ENCODE measurements at regions not wholly inside any gene's neighbourhood (a gene's known extent, or its start where the extent isn't known, plus 50 kb on each side); places are given as distances from the start of the nearest gene placed in this dataset.

DNA sequence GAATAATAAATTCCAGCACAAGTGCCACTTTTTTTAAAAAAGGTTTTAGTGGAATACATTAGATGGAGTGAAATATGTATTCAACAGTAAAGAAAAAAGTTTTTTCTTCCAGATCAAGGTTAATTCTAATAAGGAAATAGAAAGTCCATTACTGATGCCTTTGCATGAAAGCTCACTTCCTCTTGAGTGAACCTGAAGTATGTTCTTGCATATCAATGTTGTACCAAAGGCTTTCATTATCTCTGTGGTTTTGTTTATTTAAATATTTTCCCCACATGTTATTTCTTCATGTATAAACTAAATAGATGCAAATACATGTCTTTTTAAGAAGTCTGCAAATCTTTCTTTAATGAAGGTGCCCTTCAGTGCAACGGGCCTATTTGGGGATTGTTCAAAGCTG is 307.9 kb downstream of the C4orf33 start:
- Mint-ChIP-seq H3K27ac (no peak overlapping the region), H3K9me3 (peaks cover 17% of the 10 kb centered on the region), H3K36me3 (no peaks in the 10 kb centered on the region), H3K4me1 (no peaks in the 10 kb centered on the region), H3K27me3 (ENCODE audit: low read depth) (no peaks in the 10 kb centered on the region), H3K4me3 (no peak overlapping the region)
- TF ChIP-seq, protein P1, sequence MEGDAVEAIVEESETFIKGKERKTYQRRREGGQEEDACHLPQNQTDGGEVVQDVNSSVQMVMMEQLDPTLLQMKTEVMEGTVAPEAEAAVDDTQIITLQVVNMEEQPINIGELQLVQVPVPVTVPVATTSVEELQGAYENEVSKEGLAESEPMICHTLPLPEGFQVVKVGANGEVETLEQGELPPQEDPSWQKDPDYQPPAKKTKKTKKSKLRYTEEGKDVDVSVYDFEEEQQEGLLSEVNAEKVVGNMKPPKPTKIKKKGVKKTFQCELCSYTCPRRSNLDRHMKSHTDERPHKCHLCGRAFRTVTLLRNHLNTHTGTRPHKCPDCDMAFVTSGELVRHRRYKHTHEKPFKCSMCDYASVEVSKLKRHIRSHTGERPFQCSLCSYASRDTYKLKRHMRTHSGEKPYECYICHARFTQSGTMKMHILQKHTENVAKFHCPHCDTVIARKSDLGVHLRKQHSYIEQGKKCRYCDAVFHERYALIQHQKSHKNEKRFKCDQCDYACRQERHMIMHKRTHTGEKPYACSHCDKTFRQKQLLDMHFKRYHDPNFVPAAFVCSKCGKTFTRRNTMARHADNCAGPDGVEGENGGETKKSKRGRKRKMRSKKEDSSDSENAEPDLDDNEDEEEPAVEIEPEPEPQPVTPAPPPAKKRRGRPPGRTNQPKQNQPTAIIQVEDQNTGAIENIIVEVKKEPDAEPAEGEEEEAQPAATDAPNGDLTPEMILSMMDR (IDR thresholded peaks at IDR 0.05; ENCODE audit: unreplicated experiment) = no peak
- no peak for DNase-seq (ENCODE audit: low spot score in 2 of 2, unreplicated experiment in 2 of 2)

DNA sequence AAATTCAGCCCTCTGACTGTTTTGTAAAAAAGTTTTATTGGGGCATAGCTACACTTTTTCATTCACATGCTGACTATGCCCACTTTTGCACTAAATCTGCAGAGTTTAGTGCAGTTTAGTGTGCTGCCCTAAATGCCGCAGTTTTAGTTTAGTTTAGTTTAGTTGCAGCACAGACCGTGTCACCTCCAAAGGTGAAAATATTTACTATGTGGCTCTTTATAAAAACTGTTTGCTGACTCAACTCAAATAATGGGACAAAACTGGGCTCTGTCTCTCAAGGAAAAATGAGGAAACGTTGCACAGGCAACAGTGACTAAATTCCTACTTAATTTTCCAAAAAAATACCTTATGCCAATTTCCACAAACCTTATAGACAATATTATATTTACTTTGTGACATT is 314.2 kb downstream of the C4orf33 start:
- H3K4me1 Mint-ChIP-seq = no peaks in the 10 kb centered on the region
- no peak overlapping the region for H3K27ac Mint-ChIP-seq
- H3K9me3 Mint-ChIP-seq = no peaks in the 10 kb centered on the region
- H3K4me3 Mint-ChIP-seq = no peak overlapping the region
- H3K36me3 Mint-ChIP-seq = no peaks in the 10 kb centered on the region
- H3K27me3 Mint-ChIP-seq (ENCODE audit: low read depth) = no peaks in the 10 kb centered on the region
- no peak for DNase-seq (ENCODE audit: low spot score in 2 of 2, unreplicated experiment in 2 of 2)
- TF ChIP-seq, protein P1 (IDR thresholded peaks at IDR 0.05; ENCODE audit: unreplicated experiment) = no peak

DNA sequence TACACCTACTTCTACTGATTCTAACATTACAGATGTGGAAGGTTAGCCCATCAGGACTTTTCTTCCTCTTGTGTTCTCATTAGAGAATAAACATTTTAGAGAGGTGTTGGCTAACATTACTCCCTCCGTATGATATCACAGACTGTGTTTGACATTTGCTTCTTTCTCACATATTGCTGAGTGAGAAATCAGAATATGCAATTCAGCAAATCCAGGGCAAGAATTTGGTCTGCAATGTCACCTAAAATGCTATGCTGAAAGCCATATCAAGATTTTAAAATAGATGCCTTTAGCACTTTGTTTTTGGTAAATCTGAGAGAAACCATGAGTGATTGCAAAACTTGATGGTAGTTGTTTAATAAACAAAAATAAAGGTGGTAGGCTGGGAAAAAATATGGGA is 319.1 kb downstream of the C4orf33 start:
- Mint-ChIP-seq H3K4me1 (no peaks in the 10 kb centered on the region), H3K27me3 (ENCODE audit: low read depth) (peaks cover 6% of the 10 kb centered on the region), H3K27ac (no peak overlapping the region), H3K9me3 (peaks cover 4% of the 10 kb centered on the region), H3K4me3 (no peak overlapping the region), H3K36me3 (no peaks in the 10 kb centered on the region)
- TF ChIP-seq, protein P1 (IDR thresholded peaks at IDR 0.05; ENCODE audit: unreplicated experiment) = no peak
- DNase-seq (ENCODE audit: low spot score in 2 of 2, unreplicated experiment in 2 of 2) = no peak

DNA sequence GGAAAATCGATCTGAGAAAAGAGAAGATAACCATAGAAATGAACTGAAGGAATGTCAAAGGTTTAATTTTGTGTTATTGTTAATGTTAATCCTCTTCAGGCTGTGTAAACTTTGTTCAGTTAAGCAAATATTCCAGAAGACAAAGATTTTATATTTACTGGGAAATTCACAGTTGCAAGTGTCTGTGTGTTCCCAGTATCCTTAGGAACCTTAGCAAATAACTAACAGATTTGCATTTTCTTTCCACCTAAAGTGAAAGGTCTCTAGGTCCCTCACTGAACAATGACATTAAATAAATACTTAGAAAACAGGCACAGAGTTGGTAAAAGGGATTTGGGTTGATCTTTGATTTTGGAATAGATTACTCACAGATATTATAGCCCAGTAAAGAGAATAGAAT is 324.7 kb downstream of the C4orf33 start:
- TF ChIP-seq, protein P1 (IDR thresholded peaks at IDR 0.05; ENCODE audit: unreplicated experiment) = no peak

DNA sequence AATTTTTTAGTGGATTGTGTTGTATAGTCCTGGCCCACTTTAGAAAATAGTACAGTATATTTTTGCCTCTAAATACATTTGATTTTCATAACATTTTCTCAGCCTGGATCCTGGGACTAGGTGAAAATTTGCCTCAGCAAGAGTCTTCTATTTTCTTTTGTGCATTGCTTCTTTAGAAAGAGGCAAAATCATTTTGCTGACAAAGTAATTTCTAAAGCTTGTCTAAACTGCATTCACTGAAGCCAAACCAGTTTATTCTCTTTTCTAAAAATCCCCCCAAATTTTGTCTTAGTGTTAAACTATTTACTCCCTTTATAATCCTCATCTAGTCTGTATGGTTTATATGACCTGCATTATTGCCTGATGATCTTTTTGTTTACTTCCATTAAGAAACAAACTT is 326.3 kb downstream of the C4orf33 start:
- TF ChIP-seq, protein P1 (IDR thresholded peaks at IDR 0.05; ENCODE audit: unreplicated experiment) = no peak
- no peaks in the 10 kb centered on the region for H3K36me3 Mint-ChIP-seq

More for the DNA sequence above, 324.7 kb downstream of the C4orf33 start:
- Mint-ChIP-seq H3K27me3 (ENCODE audit: low read depth) (peaks cover 6% of the 10 kb centered on the region), H3K36me3 (no peaks in the 10 kb centered on the region), H3K4me1 (no peaks in the 10 kb centered on the region), H3K4me3 (no peak overlapping the region), H3K27ac (no peak overlapping the region), H3K9me3 (peaks cover 4% of the 10 kb centered on the region)
- no peak for DNase-seq (ENCODE audit: low spot score in 2 of 2, unreplicated experiment in 2 of 2)

DNA sequence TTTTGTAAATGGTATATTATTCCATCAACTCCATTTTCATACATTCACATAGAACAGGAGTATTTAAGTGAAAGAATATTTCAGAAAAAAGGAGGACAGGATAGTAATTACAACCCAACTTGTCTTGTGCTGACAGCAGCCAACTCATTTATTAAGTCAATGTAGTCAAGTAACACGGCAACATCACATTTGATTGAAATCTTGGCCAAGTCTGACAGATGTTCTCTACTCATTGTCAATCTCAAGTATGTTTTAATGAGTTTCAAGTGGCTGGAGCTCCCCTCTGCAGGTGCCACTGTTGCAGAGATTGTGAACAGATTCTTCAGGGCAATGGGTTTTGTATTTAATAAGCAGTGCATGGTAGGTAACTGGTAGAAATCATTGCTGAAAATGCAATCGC is 332.5 kb downstream of the C4orf33 start:
- Mint-ChIP-seq H3K36me3 (no peaks in the 10 kb centered on the region), H3K4me1 (no peaks in the 10 kb centered on the region), H3K27ac (no peak overlapping the region), H3K4me3 (no peak overlapping the region), H3K27me3 (ENCODE audit: low read depth) (no peaks in the 10 kb centered on the region), H3K9me3 (no peaks in the 10 kb centered on the region)
- DNase-seq (ENCODE audit: low spot score in 2 of 2, unreplicated experiment in 2 of 2) = no peak
- TF ChIP-seq, protein P1 (IDR thresholded peaks at IDR 0.05; ENCODE audit: unreplicated experiment) = no peak

More for the DNA sequence above, 326.3 kb downstream of the C4orf33 start:
- Mint-ChIP-seq H3K4me3 (no peak overlapping the region), H3K9me3 (no peaks in the 10 kb centered on the region), H3K4me1 (no peaks in the 10 kb centered on the region), H3K27ac (no peak overlapping the region), H3K27me3 (ENCODE audit: low read depth) (peaks cover 2% of the 10 kb centered on the region)
- DNase-seq (ENCODE audit: low spot score in 2 of 2, unreplicated experiment in 2 of 2) = no peak
